RKO (cell line): ENCODE measurements at regions not wholly inside any gene's neighbourhood (a gene's known extent, or its start where the extent isn't known, plus 50 kb on each side); places are given as distances from the start of the nearest gene placed in this dataset.

Source experiments
- DNase-seq: peaks from one replicate; pipeline ENCODE4 v3.0.0-alpha.2; 2016; ENCODE audit warnings: low spot score

GRCh38 chr16:8519179-8519578 lies 71.1 kb downstream of the TMEM114 start:
- DNase-seq: no peak

GRCh38 chr16:8517280-8517679 lies 73.0 kb downstream of the TMEM114 start:
- DNase-seq: no peak

- DNase-seq: no peak
Measured at GRCh38 chr16:8516471-8516870, 73.8 kb downstream of the TMEM114 start.

DNA sequence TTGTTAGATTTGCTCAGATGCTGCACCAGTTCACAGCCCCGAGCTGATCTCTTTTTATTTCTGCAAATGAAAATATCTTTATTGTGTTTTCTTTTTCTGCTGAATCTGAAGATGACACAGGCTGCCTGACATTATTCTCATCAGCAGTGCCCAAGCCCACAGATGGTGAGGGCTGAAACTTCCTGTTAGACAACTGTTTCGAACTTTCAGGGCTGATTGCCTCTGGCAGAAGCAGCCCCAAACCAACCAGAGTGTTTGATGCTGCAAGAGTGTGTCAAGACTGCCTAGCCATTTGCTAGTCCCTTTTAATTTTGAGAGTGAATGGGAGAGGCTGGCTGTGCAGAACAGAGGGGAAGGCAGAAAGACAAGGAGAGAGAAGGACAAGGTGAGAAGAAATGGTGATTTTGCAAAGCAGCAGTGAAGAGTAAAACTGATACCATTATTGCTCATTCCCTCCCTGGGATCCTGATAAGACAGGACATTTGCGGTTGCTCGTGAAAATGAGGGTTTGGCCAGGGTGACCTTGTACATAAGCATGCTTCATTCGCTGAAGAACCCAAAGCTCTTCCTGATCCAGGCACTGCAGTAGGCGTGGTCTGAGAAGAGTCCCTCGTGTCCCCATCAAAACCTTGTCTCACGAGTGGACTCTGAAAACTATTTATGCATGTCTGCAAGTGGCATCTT lies 77.2 kb downstream of the TMEM114 start:
- no peak for DNase-seq

DNA sequence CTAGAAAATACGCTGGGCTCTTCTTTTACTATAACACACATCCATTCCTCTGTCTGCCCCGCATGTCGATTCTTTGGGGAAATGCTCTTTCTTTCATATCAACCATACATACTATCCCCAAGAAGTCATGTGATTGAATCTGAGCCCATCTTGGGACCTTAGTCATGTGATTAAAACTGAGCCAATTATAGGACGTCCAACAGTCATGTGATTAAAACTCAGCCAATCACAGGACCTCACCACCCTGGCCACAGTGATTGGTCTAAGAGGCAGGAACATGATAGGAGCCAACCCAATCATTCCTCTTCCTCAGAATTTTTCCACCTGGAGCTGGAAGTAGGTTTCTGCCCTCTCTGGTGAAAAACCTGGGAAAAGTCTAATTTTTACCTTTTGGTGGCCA lies 78.8 kb downstream of the TMEM114 start:
- no peak for DNase-seq

DNA sequence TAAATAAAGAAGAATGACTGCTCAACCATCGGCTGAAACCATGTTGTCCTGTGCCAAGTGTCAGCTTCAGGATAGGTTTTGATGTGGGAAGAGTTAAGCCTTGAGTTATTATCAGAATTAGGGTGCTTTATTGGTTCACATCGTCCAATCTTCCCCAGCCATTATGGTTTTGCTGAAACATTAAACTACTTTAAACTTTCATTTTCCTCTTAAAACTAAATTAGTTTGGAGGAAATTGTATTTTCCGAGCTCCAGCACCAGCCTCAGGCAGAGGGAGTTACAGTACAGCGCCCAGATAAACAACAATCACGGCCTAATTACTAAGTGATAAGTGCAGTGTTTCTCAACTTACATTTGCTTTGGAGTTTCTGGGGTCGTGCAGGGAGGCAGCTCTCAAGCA lies 80.2 kb downstream of the TMEM114 start:
- DNase-seq: no peak

DNA sequence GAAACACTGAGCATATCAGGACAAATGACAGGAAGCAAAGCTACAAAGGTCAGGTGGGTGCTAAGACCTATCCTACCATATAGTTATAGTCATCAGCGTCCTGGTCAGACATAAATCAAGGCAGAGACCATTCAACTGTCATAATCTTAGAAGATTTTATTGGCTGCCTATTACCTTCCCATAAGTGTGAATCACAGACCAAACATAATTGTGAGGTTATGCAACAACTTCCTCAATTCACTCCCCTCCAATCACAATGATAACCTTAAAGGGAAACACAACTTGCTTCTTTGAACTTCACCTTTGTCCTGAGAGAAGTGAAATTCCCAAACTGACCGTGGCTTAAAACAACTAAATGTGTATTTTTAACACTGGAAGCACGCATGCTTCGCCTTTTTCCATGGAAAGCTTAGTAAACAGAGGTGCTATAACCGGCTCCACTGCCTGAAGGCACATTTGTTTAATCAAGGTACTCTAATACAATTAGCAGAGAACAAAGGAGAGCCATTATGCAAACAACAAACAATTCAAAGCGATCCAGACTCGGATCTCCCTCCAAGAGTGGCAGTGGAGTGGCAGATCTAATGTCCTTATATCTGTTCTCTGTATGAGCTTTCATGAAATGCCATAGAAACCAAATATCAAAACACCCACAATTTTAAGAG lies 84.9 kb downstream of the TMEM114 start:
- DNase-seq: no peak

- DNase-seq: no peak
Measured at GRCh38 chr16:8502446-8502845, 87.9 kb downstream of the TMEM114 start.

- DNase-seq: no peak
Measured at GRCh38 chr16:8500351-8500750, 90.0 kb downstream of the TMEM114 start.

DNA sequence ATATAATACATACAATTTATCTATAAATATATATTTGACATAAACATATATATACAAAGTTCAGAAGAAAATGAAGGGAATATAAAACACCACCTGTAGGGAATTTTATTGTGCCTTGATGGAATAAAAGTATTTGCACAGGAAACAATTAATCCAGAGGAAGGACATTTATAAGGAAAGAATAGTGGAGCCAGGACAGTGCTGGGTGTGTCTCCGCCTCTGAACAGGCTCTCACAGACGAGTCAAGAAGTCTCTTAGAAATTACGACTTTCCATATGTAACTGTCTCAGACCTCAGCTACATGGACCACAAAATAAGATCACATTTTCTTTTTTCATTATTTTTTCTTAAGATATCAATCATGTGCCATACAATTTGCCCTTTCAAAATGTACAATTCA lies 93.9 kb downstream of the TMEM114 start:
- DNase-seq: no peak

DNA sequence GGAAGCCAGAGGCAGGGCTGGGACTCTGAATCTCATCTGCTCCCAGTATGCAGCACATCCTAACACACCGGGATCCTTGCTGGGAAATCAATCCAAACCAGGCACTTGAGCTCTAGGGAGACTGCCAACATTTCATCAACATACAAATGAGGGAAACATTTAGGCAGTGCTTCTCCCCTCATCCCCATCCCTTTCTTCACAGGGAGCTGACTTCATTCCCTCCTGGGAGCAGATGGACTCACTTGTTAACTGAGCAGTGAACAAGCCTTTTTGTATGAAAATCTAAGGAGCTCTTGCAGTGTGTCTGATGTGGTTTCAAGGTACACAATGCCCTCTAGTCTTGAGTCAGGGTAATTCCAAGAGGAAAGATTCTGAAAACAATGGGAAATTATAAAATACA lies 96.3 kb downstream of the TMEM114 start:
- no peak for DNase-seq

DNA sequence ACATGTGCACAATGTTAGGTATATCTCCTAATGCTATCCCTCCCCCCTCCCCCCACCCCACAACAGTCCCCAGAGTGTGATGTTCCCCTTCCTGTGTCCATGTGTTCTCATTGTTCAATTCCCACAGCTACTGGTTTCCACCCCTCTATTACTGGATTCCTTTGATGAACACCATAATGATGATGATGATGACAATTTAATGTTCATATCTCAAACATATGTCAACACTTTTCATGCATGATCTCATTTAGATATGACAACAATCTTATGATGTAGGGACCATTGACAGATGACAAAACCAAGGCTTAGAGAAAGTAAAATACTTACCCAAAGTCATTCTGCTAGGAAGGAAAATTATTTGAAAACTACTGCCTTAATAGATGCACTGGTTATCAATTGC lies 97.6 kb downstream of the TMEM114 start:
- no peak for DNase-seq

DNA sequence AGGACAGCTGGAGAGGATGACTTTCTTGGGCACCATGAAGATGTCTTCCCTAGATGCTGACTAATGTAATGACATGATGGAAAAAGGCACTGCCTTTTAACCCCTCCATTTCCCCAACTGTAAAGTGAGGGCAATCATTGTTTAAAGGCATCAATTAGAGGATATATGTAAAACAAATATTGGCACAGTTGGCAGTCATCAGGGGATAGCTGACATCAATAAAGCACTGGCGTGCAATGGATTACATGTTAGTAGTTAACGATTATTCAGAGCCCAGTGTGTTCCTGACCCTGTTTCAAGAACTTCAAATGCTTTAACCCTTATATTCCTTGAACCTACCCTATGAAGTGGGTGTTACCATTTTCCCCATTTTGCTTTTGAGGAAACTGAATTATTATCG lies 100.7 kb downstream of the TMEM114 start:
- DNase-seq: no peak

DNA sequence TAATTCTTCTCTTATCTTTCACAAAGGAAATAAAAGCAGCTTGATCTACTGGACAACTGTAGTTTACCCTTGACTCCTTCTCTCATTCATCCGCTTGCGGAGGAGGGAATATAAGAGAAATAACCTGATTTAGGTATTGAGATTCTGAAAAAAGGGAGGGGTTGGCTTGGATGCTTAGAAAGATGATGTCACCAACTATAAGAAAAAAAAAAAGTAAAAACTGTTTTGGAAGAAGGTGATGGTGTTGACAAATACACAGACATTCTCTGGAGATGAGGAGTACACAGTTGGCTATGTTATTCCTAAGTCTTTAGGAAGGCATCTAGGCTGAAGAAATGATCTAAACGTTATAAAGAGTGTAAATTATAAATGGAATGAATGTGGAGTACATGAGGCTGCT lies 103.3 kb downstream of the TMEM114 start:
- no peak for DNase-seq

- DNase-seq: no peak
Measured at GRCh38 chr16:8483396-8483795, 106.9 kb downstream of the TMEM114 start.

- no peak for DNase-seq
Measured at GRCh38 chr16:8481810-8482209, 108.5 kb downstream of the TMEM114 start.

DNA sequence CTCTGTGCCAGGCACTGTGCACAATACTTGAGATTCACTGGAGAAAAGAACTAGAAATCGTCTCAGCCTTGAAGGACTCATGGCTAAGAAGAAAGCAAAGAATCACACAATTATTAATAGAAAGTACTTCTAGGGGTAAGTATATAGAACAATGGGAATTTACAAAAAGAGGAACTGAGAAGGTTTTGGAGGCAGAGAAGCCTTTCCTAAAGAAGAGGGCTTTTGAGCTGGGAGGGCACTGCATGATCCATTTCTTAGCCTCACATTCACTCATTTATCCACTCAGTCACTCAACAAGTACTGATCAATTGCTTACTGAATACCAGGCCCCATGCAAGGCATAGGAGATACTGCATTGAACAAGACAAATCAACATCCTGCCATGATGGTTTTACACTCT lies 113.5 kb downstream of the TMEM114 start:
- DNase-seq: no peak

GRCh38 chr16:8474587-8474986 lies 115.7 kb downstream of the TMEM114 start:
- no peak for DNase-seq

GRCh38 chr16:8469102-8469778 lies 121.1 kb downstream of the TMEM114 start:
- DNase-seq: no peak

GRCh38 chr16:8464979-8465378 lies 125.3 kb downstream of the TMEM114 start:
- no peak for DNase-seq

DNA sequence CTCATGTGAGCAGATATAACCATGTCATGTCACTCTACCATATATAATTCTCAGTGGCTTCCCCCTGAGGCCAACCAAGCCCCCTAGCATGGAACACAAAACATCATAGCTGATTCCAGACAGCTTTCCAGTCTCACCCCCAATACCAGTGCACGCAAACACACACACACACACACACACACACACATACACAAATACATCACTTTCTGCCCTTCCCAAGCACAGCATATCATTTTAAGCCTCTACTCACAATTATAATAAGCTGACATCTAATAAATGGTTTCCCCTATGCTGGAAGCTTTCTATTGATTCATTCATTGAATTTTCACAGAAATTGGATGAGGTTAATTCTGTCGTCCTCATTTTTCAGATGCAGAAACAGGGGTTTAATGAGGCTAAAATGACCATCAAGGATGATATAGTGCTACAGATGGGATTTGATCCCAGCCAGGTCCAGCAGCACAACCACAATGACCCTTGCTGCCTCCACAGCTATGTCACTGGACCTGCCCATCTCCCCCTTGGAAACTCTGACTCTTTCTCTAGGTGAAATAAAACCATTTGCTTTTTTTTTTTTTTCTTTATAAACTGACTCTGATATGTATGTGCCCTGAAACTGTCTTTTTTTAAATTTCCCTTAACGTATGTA lies 131.1 kb downstream of the TMEM114 start:
- no peak for DNase-seq

- no peak for DNase-seq
Measured at GRCh38 chr16:8458481-8459046, 131.7 kb downstream of the TMEM114 start.

- DNase-seq: no peak
Measured at GRCh38 chr16:8453359-8453758, 137.0 kb downstream of the TMEM114 start.
